HG02885 (cell line): ENCODE measurements at regions not wholly inside any gene's neighbourhood (a gene's known extent, or its start where the extent isn't known, plus 50 kb on each side); places are given as distances from the start of the nearest gene placed in this dataset.

ENCODE experiments used
- ATAC-seq: cut with Tn5 transposase; IDR thresholded peaks from one replicate; pipeline ENCODE4 v1.9.1; 2021; ENCODE audit warnings: mild to moderate bottlenecking; ENCODE audit not compliant: unreplicated experiment, poor library complexity

- ATAC-seq, result no peak
Measured at GRCh38 chr6:9463311-9463710, 951.6 kb downstream of the TFAP2A start.

GRCh38 chr6:9461188-9461587 lies 953.7 kb downstream of the TFAP2A start:
- ATAC-seq, result no peak

- no peak for ATAC-seq
Measured at GRCh38 chr6:9458424-9458823, 956.5 kb downstream of the TFAP2A start.

- ATAC-seq, result no peak
Measured at GRCh38 chr6:9455864-9456658, 958.8 kb downstream of the TFAP2A start.

GRCh38 chr6:9439621-9440330 lies 975.1 kb downstream of the TFAP2A start:
- no peak for ATAC-seq

- no peak for ATAC-seq
Measured at GRCh38 chr6:9437836-9438235, 977.0 kb downstream of the TFAP2A start.

- ATAC-seq, result no peak
Measured at GRCh38 chr6:9435281-9435680, 979.6 kb downstream of the TFAP2A start.

- no peak for ATAC-seq
Measured at GRCh38 chr6:9431945-9432344, 982.9 kb downstream of the TFAP2A start.

GRCh38 chr6:9428421-9429172 lies 986.3 kb downstream of the TFAP2A start:
- no peak for ATAC-seq

- no peak for ATAC-seq
Measured at GRCh38 chr6:9422138-9422537, 986.8 kb upstream of the SLC35B3 start.

- no peak for ATAC-seq
Measured at GRCh38 chr6:9420316-9421015, 985.1 kb upstream of the SLC35B3 start.

GRCh38 chr6:9417400-9417799 lies 982.1 kb upstream of the SLC35B3 start:
- no peak for ATAC-seq

- peak; percentile 81 for ATAC-seq
Measured at GRCh38 chr6:9412951-9413559, 977.7 kb upstream of the SLC35B3 start.

- ATAC-seq, result no peak
Measured at GRCh38 chr6:9409126-9409525, 973.8 kb upstream of the SLC35B3 start.

GRCh38 chr6:9408402-9409117 lies 973.2 kb upstream of the SLC35B3 start:
- ATAC-seq, result no peak

GRCh38 chr6:9405825-9406224 lies 970.5 kb upstream of the SLC35B3 start:
- no peak for ATAC-seq

- ATAC-seq, result no peak
Measured at GRCh38 chr6:9405369-9405768, 970.0 kb upstream of the SLC35B3 start.

- no peak for ATAC-seq
Measured at GRCh38 chr6:9404351-9405146, 969.2 kb upstream of the SLC35B3 start.

GRCh38 chr6:9403736-9404135 lies 968.4 kb upstream of the SLC35B3 start:
- ATAC-seq, result no peak
